PFSK-1 (cell line): ENCODE measurements at regions not wholly inside any gene's neighbourhood (a gene's known extent, or its start where the extent isn't known, plus 50 kb on each side); places are given as distances from the start of the nearest gene placed in this dataset.

ENCODE experiments used
- FOXP2 ChIP-seq: optimal IDR thresholded peaks from 2 replicates; pipeline ENCODE3; 2011; ENCODE audit warnings: borderline replicate concordance, control low read depth, inconsistent platforms; ENCODE audit not compliant: insufficient read depth; ENCODE audit errors: extremely low read length, extremely low read depth
- POLR2AphosphoS5 ChIP-seq: IDR thresholded peaks from 2 replicates; pipeline ENCODE4 v1.6.1; 2012; ENCODE audit warnings: low read depth, mild to moderate bottlenecking, control low read depth, low read length, moderate library complexity
- SIN3A ChIP-seq: IDR thresholded peaks from 2 replicates; pipeline ENCODE4 v1.6.1; 2012; ENCODE audit warnings: mild to moderate bottlenecking, low read length, moderate library complexity, borderline replicate concordance; ENCODE audit not compliant: insufficient read depth
- TAF1 ChIP-seq: IDR thresholded peaks from 2 replicates; pipeline ENCODE4 v1.6.1; 2012; ENCODE audit warnings: low read length, control low read depth, borderline replicate concordance; ENCODE audit not compliant: insufficient read depth
- TF ChIP-seq, protein P1 (sequence below), 2 experiments: IDR thresholded peaks; 2 replicates each; pipeline versions ENCODE4 v1.6.1 to v1.8.0; 2011 to 2012; ENCODE audit warnings: low read depth in 2 of 2, low read length in 2 of 2, control low read depth in 1 of 2, inconsistent platforms in 1 of 2, mild to moderate bottlenecking in 1 of 2, moderate library complexity in 1 of 2; ENCODE audit not compliant: insufficient read depth in 1 of 2

DNA sequence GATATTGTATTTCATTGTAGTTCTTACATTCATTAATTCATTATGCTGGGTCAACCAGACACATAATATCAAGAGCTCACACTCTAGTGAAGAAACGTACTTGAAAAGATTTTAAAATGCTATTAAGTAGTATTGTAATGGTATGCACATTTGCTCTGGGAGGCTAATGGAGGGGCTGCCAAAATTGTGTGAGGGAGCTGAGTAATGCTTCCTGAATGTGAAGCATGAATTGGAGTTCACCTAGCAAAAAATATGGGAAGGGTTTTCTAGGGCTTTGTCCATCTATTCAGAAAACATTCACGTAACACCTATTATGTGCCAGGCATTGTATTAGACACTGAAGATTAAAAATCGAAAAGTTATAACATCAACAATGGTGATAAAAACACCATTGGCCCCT, 403.8 kb upstream of the PDE3A start:
- TF ChIP-seq POLR2AphosphoS5 (no peak), FOXP2 (no peak), SIN3A (no peak), TAF1 (no peak)
- TF ChIP-seq, protein P1, sequence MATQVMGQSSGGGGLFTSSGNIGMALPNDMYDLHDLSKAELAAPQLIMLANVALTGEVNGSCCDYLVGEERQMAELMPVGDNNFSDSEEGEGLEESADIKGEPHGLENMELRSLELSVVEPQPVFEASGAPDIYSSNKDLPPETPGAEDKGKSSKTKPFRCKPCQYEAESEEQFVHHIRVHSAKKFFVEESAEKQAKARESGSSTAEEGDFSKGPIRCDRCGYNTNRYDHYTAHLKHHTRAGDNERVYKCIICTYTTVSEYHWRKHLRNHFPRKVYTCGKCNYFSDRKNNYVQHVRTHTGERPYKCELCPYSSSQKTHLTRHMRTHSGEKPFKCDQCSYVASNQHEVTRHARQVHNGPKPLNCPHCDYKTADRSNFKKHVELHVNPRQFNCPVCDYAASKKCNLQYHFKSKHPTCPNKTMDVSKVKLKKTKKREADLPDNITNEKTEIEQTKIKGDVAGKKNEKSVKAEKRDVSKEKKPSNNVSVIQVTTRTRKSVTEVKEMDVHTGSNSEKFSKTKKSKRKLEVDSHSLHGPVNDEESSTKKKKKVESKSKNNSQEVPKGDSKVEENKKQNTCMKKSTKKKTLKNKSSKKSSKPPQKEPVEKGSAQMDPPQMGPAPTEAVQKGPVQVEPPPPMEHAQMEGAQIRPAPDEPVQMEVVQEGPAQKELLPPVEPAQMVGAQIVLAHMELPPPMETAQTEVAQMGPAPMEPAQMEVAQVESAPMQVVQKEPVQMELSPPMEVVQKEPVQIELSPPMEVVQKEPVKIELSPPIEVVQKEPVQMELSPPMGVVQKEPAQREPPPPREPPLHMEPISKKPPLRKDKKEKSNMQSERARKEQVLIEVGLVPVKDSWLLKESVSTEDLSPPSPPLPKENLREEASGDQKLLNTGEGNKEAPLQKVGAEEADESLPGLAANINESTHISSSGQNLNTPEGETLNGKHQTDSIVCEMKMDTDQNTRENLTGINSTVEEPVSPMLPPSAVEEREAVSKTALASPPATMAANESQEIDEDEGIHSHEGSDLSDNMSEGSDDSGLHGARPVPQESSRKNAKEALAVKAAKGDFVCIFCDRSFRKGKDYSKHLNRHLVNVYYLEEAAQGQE (IDR thresholded peaks at IDR 0.05; ENCODE audit: insufficient read depth in 1 of 2, low read depth in 2 of 2, low read length in 2 of 2) = no peak

DNA sequence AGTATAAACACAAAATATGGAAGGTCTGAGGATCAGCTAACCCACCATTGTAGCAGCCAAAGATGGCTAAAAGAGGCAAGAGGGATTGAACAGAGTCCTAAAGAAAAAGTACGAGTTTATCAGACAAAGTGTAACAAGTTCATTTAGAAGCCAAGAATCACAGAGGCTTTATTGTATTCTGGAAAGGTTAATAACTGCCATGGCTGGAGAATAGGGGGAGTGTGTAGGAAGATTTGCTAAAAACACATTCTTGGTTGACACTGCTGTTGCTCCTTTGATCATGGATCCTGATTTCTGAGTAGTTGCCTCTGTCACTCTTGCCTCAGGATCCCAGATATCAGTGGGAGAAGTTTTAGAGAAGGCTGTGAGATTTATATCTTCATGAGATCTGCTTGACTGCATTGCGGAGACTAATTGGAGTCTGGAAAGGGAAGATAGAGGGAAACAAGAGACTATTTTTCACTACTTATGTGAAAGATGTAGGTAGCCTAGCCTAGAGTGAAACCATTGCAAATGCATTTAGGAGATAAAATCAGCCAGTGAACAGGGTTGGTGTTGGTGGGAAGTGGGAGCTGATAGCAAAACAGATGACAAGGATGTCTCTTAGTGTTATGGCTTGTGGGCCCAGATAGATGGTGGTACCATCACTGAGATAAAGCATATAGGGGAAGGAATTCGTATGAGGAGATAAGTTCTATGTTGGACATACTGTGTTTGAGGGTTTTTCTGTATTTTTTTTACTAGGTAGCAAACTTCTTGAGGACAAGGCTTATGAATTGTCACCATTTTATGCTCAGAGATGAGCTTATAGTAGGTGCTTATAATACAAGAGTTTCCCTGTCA, 402.9 kb upstream of the PDE3A start:
- 0 out of 2 replicates have a peak, but pooled peaks have one; percentile 24 for TF ChIP-seq SIN3A
- peak; percentile 45; the same call in 1 of the 2 replicates for TF ChIP-seq POLR2AphosphoS5
- TF ChIP-seq FOXP2 = no peak

DNA sequence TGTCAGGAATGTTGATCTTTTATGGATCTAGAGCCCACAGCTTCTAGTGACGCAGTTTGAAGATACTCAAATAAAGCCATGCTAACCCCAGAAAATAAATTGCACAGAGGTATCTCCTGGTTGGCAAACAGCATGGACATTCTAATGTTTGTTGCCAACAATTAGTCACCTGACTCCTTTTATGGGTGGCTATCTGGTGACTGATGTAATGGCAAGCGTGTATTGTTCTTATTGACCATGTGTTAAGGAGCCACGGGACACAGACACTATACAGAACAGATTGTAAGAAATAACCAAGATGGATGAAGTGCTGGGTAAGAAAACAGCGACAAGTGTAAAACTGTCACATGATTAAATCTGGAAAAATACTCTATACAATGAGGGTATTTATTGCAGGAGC, 401.3 kb upstream of the PDE3A start:
- TF ChIP-seq, protein P1 (IDR thresholded peaks at IDR 0.05; ENCODE audit: insufficient read depth in 1 of 2, low read depth in 2 of 2, low read length in 2 of 2) = no peak
- TF ChIP-seq SIN3A (no peak), FOXP2 (no peak), TAF1 (no peak), POLR2AphosphoS5 (no peak)

DNA sequence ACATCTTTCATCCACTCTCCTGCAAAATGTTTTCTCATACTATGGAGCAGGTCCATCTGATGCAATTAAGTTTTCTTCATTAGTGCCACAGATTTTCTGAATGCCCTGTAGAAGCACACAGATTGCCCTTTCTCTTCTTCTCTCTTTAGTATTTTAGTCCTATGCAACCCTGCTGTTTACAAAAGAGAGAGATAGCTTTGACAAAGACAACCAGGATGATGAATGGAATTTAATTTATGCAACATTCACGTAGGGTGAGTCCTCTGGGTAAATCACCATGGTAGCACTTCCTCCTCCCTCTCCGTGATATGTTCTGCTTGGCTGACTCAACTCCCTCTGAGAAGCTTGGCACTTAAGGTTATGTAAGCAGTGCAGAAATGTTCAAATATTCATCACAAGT, 400.9 kb upstream of the PDE3A start:
- TF ChIP-seq TAF1 = no peak
- TF ChIP-seq FOXP2 = no peak
- TF ChIP-seq POLR2AphosphoS5 = peak; percentile 50; the same call in 1 of the 2 replicates
- no peak for TF ChIP-seq SIN3A
- TF ChIP-seq, protein P1 (IDR thresholded peaks at IDR 0.05; ENCODE audit: insufficient read depth in 1 of 2, low read depth in 2 of 2, low read length in 2 of 2) = 0 out of 4 replicates have a peak, but pooled peaks of 1 of the 2 experiments have one; percentile 9

DNA sequence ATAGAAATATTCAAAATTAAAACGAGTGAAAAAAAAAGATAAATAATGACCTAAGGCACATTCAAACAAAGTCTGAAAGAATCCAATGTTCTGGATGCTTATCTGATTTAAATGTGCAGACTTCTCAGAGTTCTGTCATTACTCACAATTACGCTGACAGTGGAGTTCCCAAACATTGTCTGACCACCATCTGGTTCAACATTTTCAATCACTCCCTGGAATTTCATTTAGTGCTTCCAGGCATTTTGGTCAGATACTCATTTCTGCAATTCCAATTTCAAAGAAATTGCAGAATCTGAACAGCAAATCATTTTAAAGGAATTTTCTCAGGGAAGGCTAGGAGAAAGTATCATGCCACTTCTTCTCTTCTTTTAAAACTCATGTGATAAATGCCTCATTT, 398.2 kb upstream of the PDE3A start:
- TF ChIP-seq TAF1 = 0 out of 2 replicates have a peak, but pooled peaks have one; percentile 10
- peak; percentile 58; the same call in 1 of the 2 replicates for TF ChIP-seq SIN3A
- TF ChIP-seq, protein P1 (IDR thresholded peaks at IDR 0.05; ENCODE audit: insufficient read depth in 1 of 2, low read depth in 2 of 2, low read length in 2 of 2) = no peak
